IMR-90 (cell line): ENCODE measurements at regions not wholly inside any gene's neighbourhood (a gene's known extent, or its start where the extent isn't known, plus 50 kb on each side); places are given as distances from the start of the nearest gene placed in this dataset.

Source experiments
- ATAC-seq: fragments of 200-7000 bp; cut with Tn5 transposase; 2 replicates; pipeline ENCODE4 v1.9.1; 2020; ENCODE audit warnings: low read depth, mild to moderate bottlenecking, moderate library complexity
- BruUV-seq: library from RNA; stranded (reverse); fragments of 400-500 nt; replicated peaks from 2 replicates; lab custom pipeline; 2021; lab: Mats Ljungman, UMichigan
- CTCF ChIA-PET: fragments of 300-600 bp; formaldehyde crosslinking; extraction: SDS; loops from one replicate; lab custom pipeline; 2021; ENCODE audit warnings: antibody characterized with exemption; lab: Yijun Ruan, JAX
- POLR2A ChIA-PET: fragments of 300-600 bp; sonication (Branson Sonifier 250); formaldehyde crosslinking; loops from one replicate; lab custom pipeline; 2022; ENCODE audit warnings: antibody characterized with exemption; ENCODE audit not compliant: unreplicated experiment; lab: Charles Lee
- DNase-seq: peaks from one replicate; pipeline ENCODE4 v3.0.0; 2013
- H2AFZ ChIP-seq: replicated peaks from 2 replicates; pipeline ENCODE3; 2013; ENCODE audit warnings: low read length, mild to moderate bottlenecking; ENCODE audit not compliant: poor library complexity
- H2AK5ac ChIP-seq: 2 replicates; pipeline ENCODE4 v1.6.1; 2013; ENCODE audit warnings: low read depth, low read length, inconsistent platforms
- H2AK9ac ChIP-seq: replicated peaks from 2 replicates; pipeline ENCODE3; 2013; ENCODE audit warnings: mild to moderate bottlenecking, low read depth, low read length, moderate library complexity; ENCODE audit not compliant: poor library complexity
- H2BK120ac ChIP-seq: 2 replicates; pipeline ENCODE4 v1.6.1; 2013; ENCODE audit warnings: low read depth, low read length, inconsistent platforms
- H2BK15ac ChIP-seq: 3 replicates; pipeline ENCODE4 v1.6.1; 2013; ENCODE audit warnings: low read depth, low read length, inconsistent platforms
- H2BK20ac ChIP-seq: 2 replicates; pipeline ENCODE4 v1.6.1; 2013; ENCODE audit warnings: low read depth, mild to moderate bottlenecking, inconsistent platforms, low read length, moderate library complexity
- H2BK5ac ChIP-seq: 2 replicates; pipeline ENCODE4 v1.6.1; 2013; ENCODE audit warnings: mild to moderate bottlenecking, low read depth, low read length, inconsistent platforms; ENCODE audit not compliant: poor library complexity, severe bottlenecking
- H3K14ac ChIP-seq: replicated peaks from 2 replicates; pipeline ENCODE4 v1.6.1; 2013; ENCODE audit warnings: low read depth, low read length, inconsistent platforms
- H3K18ac ChIP-seq: 2 replicates; pipeline ENCODE4 v1.6.1; 2013; ENCODE audit warnings: low read depth, low read length, control low read depth
- H3K23ac ChIP-seq: 2 replicates; pipeline ENCODE4 v1.6.1; 2013; ENCODE audit warnings: low read depth, low read length, inconsistent platforms
- H3K27ac ChIP-seq: 2 replicates; pipeline ENCODE4 v1.5.1; 2013; ENCODE audit warnings: mild to moderate bottlenecking, control low read depth, low read length; ENCODE audit not compliant: insufficient read depth
- H3K27me3 ChIP-seq: 2 replicates; pipeline ENCODE4 v1.6.1; 2013; ENCODE audit warnings: low read length; ENCODE audit not compliant: control insufficient read depth, insufficient read depth
- H3K36me3 ChIP-seq: 2 replicates; pipeline ENCODE4 v1.6.1; 2013; ENCODE audit warnings: low read length, mixed read lengths; ENCODE audit not compliant: control insufficient read depth, insufficient read depth
- H3K4ac ChIP-seq: 2 replicates; pipeline ENCODE4 v1.6.1; 2013; ENCODE audit warnings: low read depth, low read length, inconsistent platforms
- H3K4me1 ChIP-seq: 2 replicates; pipeline ENCODE4 v1.6.1; 2013; ENCODE audit warnings: low read length, mixed read lengths; ENCODE audit not compliant: control insufficient read depth, insufficient read depth
- H3K4me2 ChIP-seq: 2 replicates; pipeline ENCODE4 v1.6.1; 2013; ENCODE audit warnings: low read depth, mild to moderate bottlenecking, control low read depth, low read length, moderate library complexity
- H3K4me3 ChIP-seq: 2 replicates; pipeline ENCODE4 v1.5.1; 2013; ENCODE audit warnings: low read depth, mild to moderate bottlenecking, control low read depth, low read length, moderate library complexity; ENCODE audit not compliant: insufficient read depth
- H3K56ac ChIP-seq: 2 replicates; pipeline ENCODE4 v1.6.1; 2013; ENCODE audit warnings: low read length, inconsistent platforms; ENCODE audit not compliant: insufficient read depth; ENCODE audit errors: extremely low read depth
- H3K79me1 ChIP-seq, 2 experiments: 2 replicates each; pipeline ENCODE4 v1.6.1; 2013; ENCODE audit warnings: low read length in 2 of 2, inconsistent platforms in 1 of 2, low read depth in 1 of 2
- H3K9ac ChIP-seq: 2 replicates; pipeline ENCODE4 v1.6.1; 2013; ENCODE audit warnings: low read depth, low read length, control low read depth
- H3K9me1 ChIP-seq: 2 replicates; pipeline ENCODE4 v1.6.1; 2013; ENCODE audit warnings: low read length, inconsistent platforms; ENCODE audit not compliant: insufficient read depth
- H3K9me3 ChIP-seq: 2 replicates; pipeline ENCODE4 v1.6.1; 2013; ENCODE audit warnings: low read length; ENCODE audit not compliant: control insufficient read depth, insufficient read depth
- H4K20me1 ChIP-seq: 2 replicates; pipeline ENCODE4 v1.6.1; 2013; ENCODE audit warnings: low read length, inconsistent platforms; ENCODE audit not compliant: insufficient read depth
- H4K5ac ChIP-seq: 2 replicates; pipeline ENCODE4 v1.6.1; 2013; ENCODE audit warnings: mild to moderate bottlenecking, low read depth, low read length, control low read depth
- H4K8ac ChIP-seq, 2 experiments: 2 replicates each; pipeline ENCODE4 v1.6.1; 2013; ENCODE audit warnings: low read depth in 2 of 2, low read length in 2 of 2, control low read depth in 1 of 2, inconsistent platforms in 1 of 2
- H4K91ac ChIP-seq: 2 replicates; pipeline ENCODE4 v1.6.1; 2013; ENCODE audit warnings: low read depth, low read length, inconsistent platforms; ENCODE audit not compliant: insufficient read depth
- FOS ChIP-seq: fragments of 150-350 bp; IDR thresholded peaks from 2 replicates; pipeline ENCODE4 v1.6.1; 2016; ENCODE audit warnings: low read depth, low read length
- NFE2L2 ChIP-seq: fragments of 150-350 bp; IDR thresholded peaks from 2 replicates; pipeline ENCODE4 v1.6.1; 2016; ENCODE audit warnings: low read depth, mild to moderate bottlenecking, low read length
- POLR2A ChIP-seq: IDR thresholded peaks from 2 replicates; pipeline ENCODE4 v1.6.1; 2012; ENCODE audit warnings: mild to moderate bottlenecking, low read depth, low read length
- RFX5 ChIP-seq: IDR thresholded peaks from 2 replicates; pipeline ENCODE4 v1.8.0; 2012; ENCODE audit warnings: low read depth, mild to moderate bottlenecking, low read length, moderate library complexity
- SMC3 ChIP-seq: fragments of 150-350 bp; IDR thresholded peaks from 2 replicates; pipeline ENCODE4 v1.6.1; 2016; ENCODE audit warnings: low read depth, mild to moderate bottlenecking, antibody characterized with exemption, low read length, moderate library complexity
- WGBS, 2 experiments: methylation state at CpG; one replicate each; pipeline versions ENCODE4 v1.1.5 to v1.1.7; 2013; ENCODE audit warnings: missing lambda C conversion rate in 2 of 2; ENCODE audit not compliant: insufficient read length in 1 of 2; ENCODE audit errors: extremely low coverage in 2 of 2; 5-methylcytosine and 5-hydroxymethylcytosine counted together
- dilution Hi-C: fragments of 300-500 bp; cut with HindIII; formaldehyde crosslinking; loops from one replicate; pipeline ENCODE4 v1.14.3; 2018; ENCODE audit warnings: low sequenced_read_pairs; ENCODE audit not compliant: unreplicated experiment
- in situ Hi-C: fragments of 300-500 bp; cut with MboI; formaldehyde crosslinking; loops from 3 replicates; pipeline ENCODE4 v1.14.3; 2019; ENCODE audit warnings: low sequenced_read_pairs, inconsistent platforms, mixed read lengths
- intact Hi-C: fragments of 100-400 bp; cut with micrococcal nuclease; formaldehyde crosslinking; loops from 2 replicates; pipeline ENCODE4 v1.10.0; 2022
- TF ChIP-seq, protein P1 (sequence below): fragments of 150-350 bp; IDR thresholded peaks from 2 replicates; pipeline ENCODE4 v1.6.1; 2017; ENCODE audit warnings: mild to moderate bottlenecking, antibody characterized with exemption, low read length, low read depth

DNA sequence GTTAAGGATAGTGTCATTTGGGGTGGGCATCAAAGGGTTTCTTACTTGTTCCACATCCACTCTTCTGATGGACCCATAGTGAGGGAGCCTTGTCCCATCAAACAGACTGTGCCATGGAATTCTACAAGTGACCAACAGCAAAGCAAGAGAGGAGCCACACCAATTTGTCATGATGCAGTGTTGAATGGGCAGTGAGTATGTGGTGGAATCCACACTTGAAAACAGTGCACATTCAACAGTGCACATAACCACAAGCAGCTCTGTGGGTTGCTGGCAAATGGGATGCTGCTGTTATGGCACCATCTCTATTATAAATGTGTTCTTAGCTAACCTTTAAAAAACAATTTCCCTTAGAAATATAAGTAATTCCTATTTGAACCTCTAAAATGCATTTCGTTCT lies 52.5 kb upstream of the CPNE4 start:
- Histone ChIP-seq H3K56ac (no peak overlapping the region), H3K9me1 (no peaks in the 10 kb centered on the region), H2AK9ac (no peak overlapping the region), H4K91ac (no peak overlapping the region), H3K27ac (no peak overlapping the region), H3K36me3 (no peaks in the 10 kb centered on the region), H2AK5ac (no peak overlapping the region), H4K5ac (no peak overlapping the region), H4K8ac (no peak overlapping the region), H2AFZ (no peak overlapping the region), H3K14ac (no peak overlapping the region), H3K4me3 (no peak overlapping the region), H3K9me3 (no peaks in the 10 kb centered on the region), H2BK5ac (no peak overlapping the region), H3K23ac (no peak overlapping the region), H3K18ac (no peak overlapping the region), H3K4me1 (no peaks in the 10 kb centered on the region), H3K4ac (no peak overlapping the region), H2BK20ac (no peak overlapping the region), H3K4me2 (no peak overlapping the region), H3K79me1 (no peaks in the 10 kb centered on the region), H3K27me3 (no peaks in the 10 kb centered on the region), H2BK15ac (no peak overlapping the region), H3K9ac (no peak overlapping the region), H2BK120ac (no peak overlapping the region), H4K20me1 (no peaks in the 10 kb centered on the region)
- ATAC-seq (no peak), DNase-seq (no peak)
- POLR2A ChIA-PET = no interaction called here
- dilution Hi-C loops (no loop called here), intact Hi-C loops (no loop called here), in situ Hi-C loops (no loop called here)
- no CpG with 5 or more reads among the region's 1 CpG for WGBS, 2 experiments
- TF ChIP-seq SMC3 = no peak
- TF ChIP-seq, protein P1, sequence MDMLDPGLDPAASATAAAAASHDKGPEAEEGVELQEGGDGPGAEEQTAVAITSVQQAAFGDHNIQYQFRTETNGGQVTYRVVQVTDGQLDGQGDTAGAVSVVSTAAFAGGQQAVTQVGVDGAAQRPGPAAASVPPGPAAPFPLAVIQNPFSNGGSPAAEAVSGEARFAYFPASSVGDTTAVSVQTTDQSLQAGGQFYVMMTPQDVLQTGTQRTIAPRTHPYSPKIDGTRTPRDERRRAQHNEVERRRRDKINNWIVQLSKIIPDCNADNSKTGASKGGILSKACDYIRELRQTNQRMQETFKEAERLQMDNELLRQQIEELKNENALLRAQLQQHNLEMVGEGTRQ = no peak
- TF ChIP-seq FOS = no peak
- no peak for TF ChIP-seq POLR2A
- no peak for TF ChIP-seq RFX5
- no peak for TF ChIP-seq NFE2L2
- CTCF ChIA-PET = no interaction called here
- no TSS peak for BruUV-seq
